AG04450 (cell line): ENCODE measurements at regions not wholly inside any gene's neighbourhood (a gene's known extent, or its start where the extent isn't known, plus 50 kb on each side); places are given as distances from the start of the nearest gene placed in this dataset.
"Not testable (repeated sequence)": the region's sequence is repeated elsewhere in the genome, so short reads cannot be mapped to it uniquely, and the experiment has no call there.

Source experiments
- CTCF ChIA-PET: fragments of 300-600, 350-600 bp; formaldehyde crosslinking; extraction: SDS; loops from one replicate; lab custom pipeline; 2022; ENCODE audit warnings: antibody characterized with exemption, inconsistent platforms; lab: Charles Lee
- POLR2A ChIA-PET: fragments of 350-600 bp; formaldehyde crosslinking; extraction: SDS; loops from one replicate; lab custom pipeline; 2021; ENCODE audit warnings: antibody characterized with exemption, inconsistent platforms; lab: Yijun Ruan, JAX
- DNase-seq: peaks from one replicate; pipeline ENCODE4 v3.0.0-alpha.2; 2011; ENCODE audit warnings: low read depth, low spot score
- H3K27ac ChIP-seq: one replicate; pipeline ENCODE4 v1.5.1; 2012; ENCODE audit warnings: low read depth, low read length, control low read depth
- H3K27me3 ChIP-seq: one replicate; pipeline ENCODE4 v1.6.0; 2012; ENCODE audit warnings: low read length; ENCODE audit not compliant: control insufficient read depth, insufficient read depth
- H3K4me3 ChIP-seq: 2 replicates; pipeline ENCODE4 v1.5.1; 2011; ENCODE audit warnings: mild to moderate bottlenecking, low read depth, low read length, control low read depth
- H3K9me3 ChIP-seq: 2 replicates; pipeline ENCODE4 v1.5.1; 2012; ENCODE audit warnings: low read length; ENCODE audit not compliant: control insufficient read depth, insufficient read depth
- TF ChIP-seq, protein P1 (sequence below): IDR thresholded peaks from 2 replicates; pipeline ENCODE4 v1.5.1; 2011; ENCODE audit warnings: low read depth, low read length, control low read depth, inconsistent platforms

DNA sequence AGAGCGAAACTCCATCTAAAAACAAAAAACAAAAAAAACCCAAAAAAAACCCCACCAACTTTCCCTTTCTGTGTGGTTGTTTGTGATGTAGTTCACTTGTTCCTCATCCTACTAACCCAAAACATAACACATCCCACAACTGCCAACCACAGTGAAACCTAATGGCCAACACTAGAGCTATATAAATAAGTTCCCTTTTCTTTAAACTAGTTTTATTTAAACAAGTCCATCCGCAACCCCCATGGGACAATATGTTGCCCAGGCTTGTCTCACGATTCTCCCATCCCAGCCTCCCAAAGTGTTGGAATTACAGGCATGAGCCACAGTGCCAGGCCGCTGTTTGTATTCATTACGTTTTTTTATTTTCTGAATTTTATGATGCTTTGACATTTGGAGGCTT lies 71.2 kb upstream of the ADGRE5 start:
- Histone ChIP-seq H3K9me3 (no peaks in the 10 kb centered on the region), H3K27me3 (peaks cover 21% of the 10 kb centered on the region), H3K27ac (no peak overlapping the region), H3K4me3 (no peak overlapping the region)
- ChIA-PET CTCF (no interaction called here), POLR2A (interaction anchor here (0.7 kb wide), 1 partner anchor 51 kb away, joined by 3 read pairs; no protein-coding TSS in a partner anchor)
- TF ChIP-seq, protein P1, sequence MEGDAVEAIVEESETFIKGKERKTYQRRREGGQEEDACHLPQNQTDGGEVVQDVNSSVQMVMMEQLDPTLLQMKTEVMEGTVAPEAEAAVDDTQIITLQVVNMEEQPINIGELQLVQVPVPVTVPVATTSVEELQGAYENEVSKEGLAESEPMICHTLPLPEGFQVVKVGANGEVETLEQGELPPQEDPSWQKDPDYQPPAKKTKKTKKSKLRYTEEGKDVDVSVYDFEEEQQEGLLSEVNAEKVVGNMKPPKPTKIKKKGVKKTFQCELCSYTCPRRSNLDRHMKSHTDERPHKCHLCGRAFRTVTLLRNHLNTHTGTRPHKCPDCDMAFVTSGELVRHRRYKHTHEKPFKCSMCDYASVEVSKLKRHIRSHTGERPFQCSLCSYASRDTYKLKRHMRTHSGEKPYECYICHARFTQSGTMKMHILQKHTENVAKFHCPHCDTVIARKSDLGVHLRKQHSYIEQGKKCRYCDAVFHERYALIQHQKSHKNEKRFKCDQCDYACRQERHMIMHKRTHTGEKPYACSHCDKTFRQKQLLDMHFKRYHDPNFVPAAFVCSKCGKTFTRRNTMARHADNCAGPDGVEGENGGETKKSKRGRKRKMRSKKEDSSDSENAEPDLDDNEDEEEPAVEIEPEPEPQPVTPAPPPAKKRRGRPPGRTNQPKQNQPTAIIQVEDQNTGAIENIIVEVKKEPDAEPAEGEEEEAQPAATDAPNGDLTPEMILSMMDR: no peak
- DNase-seq: no peak

- peaks cover 31% of the 10 kb centered on the region for H3K27me3 ChIP-seq
- H3K9me3 ChIP-seq: no peaks in the 10 kb centered on the region
- H3K4me3 ChIP-seq: no peak overlapping the region
- POLR2A ChIA-PET: no interaction called here
- CTCF ChIA-PET: interaction anchor here (0.6 kb wide), 1 partner anchor 14 kb away, joined by 3 read pairs; no protein-coding TSS in a partner anchor
- H3K27ac ChIP-seq: no peak overlapping the region
- TF ChIP-seq, protein P1: no peak
- DNase-seq: no peak
Observed at GRCh38 chr19:14305706-14306105, 75.5 kb upstream of the ADGRE5 start.

- TF ChIP-seq, protein P1: no peak
- no peak for DNase-seq
- ChIA-PET POLR2A (no interaction called here), CTCF (no interaction called here)
- Histone ChIP-seq H3K27ac (no peak overlapping the region), H3K27me3 (peaks cover 21% of the 10 kb centered on the region), H3K4me3 (no peak overlapping the region), H3K9me3 (no peaks in the 10 kb centered on the region)
Observed at GRCh38 chr19:14301150-14301549, 80.1 kb upstream of the ADGRE5 start.

GRCh38 chr19:14300303-14300702 lies 80.9 kb upstream of the ADGRE5 start:
- no peaks in the 10 kb centered on the region for H3K9me3 ChIP-seq
- ChIA-PET CTCF (no interaction called here), POLR2A (no interaction called here)
- no peak overlapping the region for H3K4me3 ChIP-seq
- no peak for DNase-seq
- TF ChIP-seq, protein P1: no peak
- H3K27ac ChIP-seq: no peak overlapping the region
- H3K27me3 ChIP-seq: peaks cover 16% of the 10 kb centered on the region

GRCh38 chr19:14299224-14299827 lies 81.9 kb upstream of the ADGRE5 start:
- peaks cover 17% of the 10 kb centered on the region for H3K27me3 ChIP-seq
- DNase-seq, H3K27ac ChIP-seq, POLR2A ChIA-PET, H3K9me3 ChIP-seq, H3K4me3 ChIP-seq, CTCF ChIA-PET: not testable (repeated sequence)

GRCh38 chr19:14297883-14298576 lies 83.2 kb upstream of the ADGRE5 start:
- peaks cover 14% of the 10 kb centered on the region for H3K27me3 ChIP-seq
- CTCF ChIA-PET, H3K9me3 ChIP-seq, H3K27ac ChIP-seq, H3K4me3 ChIP-seq, DNase-seq, POLR2A ChIA-PET: not testable (repeated sequence)

GRCh38 chr19:14294974-14295373 lies 86.3 kb upstream of the ADGRE5 start:
- POLR2A ChIA-PET, H3K4me3 ChIP-seq, H3K9me3 ChIP-seq, CTCF ChIA-PET, H3K27ac ChIP-seq, DNase-seq: not testable (repeated sequence)
- H3K27me3 ChIP-seq: peaks cover 18% of the 10 kb centered on the region

DNA sequence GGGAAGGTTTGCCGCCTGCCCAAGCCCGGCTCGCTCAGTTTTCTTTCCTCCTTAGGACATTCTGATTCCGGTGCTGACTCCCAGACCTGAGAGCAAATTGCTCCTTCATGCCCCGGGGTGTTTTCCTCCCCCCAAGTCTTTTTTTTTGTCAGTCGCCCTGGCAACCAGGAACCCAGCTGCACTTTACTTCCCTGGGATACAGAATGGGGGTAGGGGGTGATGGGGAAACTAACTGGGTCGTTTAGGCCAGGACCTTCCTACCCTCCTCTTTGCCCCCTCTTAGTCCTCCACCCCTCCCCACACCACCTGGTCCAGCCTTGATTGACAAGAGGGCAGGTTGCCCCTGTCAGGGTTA lies 87.5 kb upstream of the ADGRE5 start:
- POLR2A ChIA-PET: interaction anchor here (0.5 kb wide), 1 partner anchor 34 kb away, joined by 7 read pairs; no protein-coding TSS in a partner anchor
- H3K27ac ChIP-seq, H3K9me3 ChIP-seq, DNase-seq, H3K4me3 ChIP-seq, CTCF ChIA-PET: not testable (repeated sequence)
- peaks cover 18% of the 10 kb centered on the region for H3K27me3 ChIP-seq
